Thyroid gland (tissue), 4 donors: ENCODE measurements at regions not wholly inside any gene's neighbourhood (a gene's known extent, or its start where the extent isn't known, plus 50 kb on each side); places are given as distances from the start of the nearest gene placed in this dataset.

Experiments used
- DNase-seq, 2 donors: peaks; one replicate each; pipeline ENCODE4 v3.0.0-alpha.2; 2019
- H3K27ac ChIP-seq, 3 donors: fragments of 200-600 bp; sonication (generic); 1 replicate in 2 of 3; 2 replicates in 1 of 3; pipeline ENCODE4 v1.5.1; 2016 to 2019; ENCODE audit warnings: mild to moderate bottlenecking in 1 of 3, moderate library complexity in 1 of 3
- H3K27me3 ChIP-seq: fragments of 200-600 bp; sonication (generic); one replicate; pipeline ENCODE4 v1.5.1; 2019
- H3K36me3 ChIP-seq, 2 donors: fragments of 200-600 bp; sonication (generic); one replicate each; pipeline ENCODE4 v1.5.1; 2016 to 2019
- H3K4me1 ChIP-seq, 2 donors: fragments of 200-600 bp; sonication (generic); one replicate each; pipeline ENCODE4 v1.5.1; 2017 to 2019
- H3K4me3 ChIP-seq, 3 donors: fragments of 200-600 bp; sonication (generic); replicated peaks in 1 of 3; 1 replicate in 2 of 3; 2 replicates in 1 of 3; pipeline ENCODE4 v1.5.1; 2016; ENCODE audit warnings: mild to moderate bottlenecking in 1 of 3
- H3K9me3 ChIP-seq: fragments of 200-600 bp; sonication (generic); one replicate; pipeline ENCODE4 v1.5.1; 2017
- CTCF ChIP-seq, 6 experiments: fragments of 200-600 bp in 3 of 6; fragments of 450-650 bp in 3 of 6; sonication (generic) in 3 of 6; IDR thresholded peaks; one replicate each; pipeline ENCODE4 v1.5.1; 2016 to 2019; ENCODE audit warnings: antibody characterized with exemption in 6 of 6, mild to moderate bottlenecking in 2 of 6, inconsistent platforms in 1 of 6, moderate library complexity in 1 of 6
- POLR2A ChIP-seq, 2 donors: fragments of 450-650 bp; IDR thresholded peaks; one replicate each; pipeline ENCODE4 v1.6.1; 2017; ENCODE audit warnings: antibody characterized with exemption in 2 of 2, mild to moderate bottlenecking in 2 of 2, moderate library complexity in 1 of 2
- WGBS, 2 donors: methylation state at CpG; one replicate each; pipeline ENCODE4 v1.1.5; 2017; 5-methylcytosine and 5-hydroxymethylcytosine counted together
- intact Hi-C: fragments of 100-400 bp; cut with DNase I; formaldehyde crosslinking; loops from one replicate; pipeline ENCODE4 v1.15.1; 2023

DNA sequence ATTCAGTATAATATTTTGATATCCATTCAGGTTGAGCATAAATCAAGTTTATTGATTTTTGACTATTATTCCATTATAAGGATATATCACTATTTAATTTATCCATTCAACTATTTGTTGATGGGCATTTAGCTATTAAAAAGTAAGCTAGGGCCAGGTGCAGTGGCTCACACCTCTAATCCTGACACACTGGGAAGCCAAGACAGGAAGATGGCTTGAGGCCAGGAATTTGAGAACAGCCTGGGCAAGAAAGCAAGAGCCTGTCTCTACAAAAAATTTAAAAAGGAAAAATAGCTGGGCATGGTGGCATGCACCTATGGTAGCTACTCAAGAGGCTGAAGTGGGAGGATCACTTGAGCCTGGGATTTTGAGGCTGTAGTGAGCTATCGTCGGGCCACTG is 183.5 kb downstream of the HNMT start:
- H3K27ac ChIP-seq = no peak overlapping the region
- no peaks in the 10 kb centered on the region for H3K36me3 ChIP-seq
- H3K4me1 ChIP-seq = no peaks in the 10 kb centered on the region
- no peak for DNase-seq
- no peaks in the 10 kb centered on the region for H3K27me3 ChIP-seq
- WGBS, 2 donors = 60 to 65% methylated on average over 2 of the region's 2 CpGs
- TF ChIP-seq CTCF (IDR thresholded peaks at IDR 0.05) (no peak), POLR2A (IDR thresholded peaks at IDR 0.05) (no peak)
- intact Hi-C loops = no loop called here
- no peaks in the 10 kb centered on the region for H3K9me3 ChIP-seq
- H3K4me3 ChIP-seq = no peak overlapping the region

DNA sequence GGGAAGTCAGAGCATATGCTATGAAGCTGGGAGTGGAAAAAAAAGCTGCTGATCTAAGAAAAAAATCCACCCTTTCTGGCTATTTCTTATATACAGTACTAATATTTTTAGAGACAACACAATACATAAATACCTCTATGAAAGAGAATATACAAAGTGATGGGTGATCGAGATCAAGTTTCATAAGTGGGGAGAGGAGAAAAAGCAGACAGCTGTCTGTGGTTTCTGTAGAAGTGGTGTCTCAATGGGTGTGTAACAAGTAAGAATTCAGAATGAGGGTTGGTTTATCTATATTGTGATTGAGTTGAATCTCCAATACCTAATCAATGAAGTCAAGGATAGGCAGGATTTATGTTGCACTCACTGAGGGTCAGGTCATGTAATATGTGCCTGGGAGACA is 191.0 kb downstream of the HNMT start:
- Histone ChIP-seq H3K27ac (no peak overlapping the region), H3K4me1 (no peaks in the 10 kb centered on the region), H3K27me3 (no peaks in the 10 kb centered on the region), H3K36me3 (no peaks in the 10 kb centered on the region), H3K4me3 (no peak overlapping the region), H3K9me3 (no peaks in the 10 kb centered on the region)
- intact Hi-C loops = no loop called here
- no peak for TF ChIP-seq CTCF (IDR thresholded peaks at IDR 0.05)
- WGBS, 2 donors = 93 to 96% methylated on average over 1 of the region's 1 CpG
- DNase-seq = no peak

DNA sequence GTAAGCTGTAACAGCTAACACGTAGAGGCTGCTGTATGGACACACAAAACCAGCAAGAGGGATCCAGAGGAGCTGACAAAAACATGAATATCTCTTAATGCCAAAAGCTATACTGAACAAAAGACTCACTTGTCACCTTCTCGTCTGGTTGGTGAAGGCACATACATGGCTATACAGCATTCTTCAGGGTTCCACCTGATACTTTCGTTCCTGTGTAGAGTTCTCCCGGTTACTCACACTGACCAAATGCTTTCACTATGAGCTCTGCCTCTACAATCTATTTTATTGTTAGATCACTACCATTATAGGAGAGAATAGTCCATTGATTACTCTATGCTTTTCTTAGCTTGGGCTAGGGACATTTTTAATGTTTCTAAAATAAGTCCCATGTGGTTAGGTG is 193.1 kb downstream of the HNMT start:
- no peaks in the 10 kb centered on the region for H3K4me1 ChIP-seq
- 79 to 91% methylated on average over 4 of the region's 4 CpGs for WGBS, 2 donors
- no peak overlapping the region for H3K4me3 ChIP-seq
- intact Hi-C loops = no loop called here
- DNase-seq = no peak
- no peaks in the 10 kb centered on the region for H3K9me3 ChIP-seq
- no peaks in the 10 kb centered on the region for H3K27me3 ChIP-seq
- H3K27ac ChIP-seq = no peak overlapping the region
- H3K36me3 ChIP-seq = no peaks in the 10 kb centered on the region
- no peak for TF ChIP-seq POLR2A (IDR thresholded peaks at IDR 0.05)
- no peak for TF ChIP-seq CTCF (IDR thresholded peaks at IDR 0.05)

GRCh38 chr2:138170485-138170884 is 206.2 kb downstream of the HNMT start:
- WGBS, 2 donors = 68 to 83% methylated on average over 5 of the region's 5 CpGs

GRCh38 chr2:138171244-138171643 is 207.0 kb downstream of the HNMT start:
- DNase-seq = no peak
- no peaks in the 10 kb centered on the region for H3K4me1 ChIP-seq
- no peak overlapping the region for H3K4me3 ChIP-seq
- H3K9me3 ChIP-seq = no peaks in the 10 kb centered on the region
- H3K27me3 ChIP-seq = no peaks in the 10 kb centered on the region
- TF ChIP-seq POLR2A (IDR thresholded peaks at IDR 0.05) (no peak), CTCF (IDR thresholded peaks at IDR 0.05) (no peak)
- no peak overlapping the region for H3K27ac ChIP-seq
- intact Hi-C loops = no loop called here
- no peaks in the 10 kb centered on the region for H3K36me3 ChIP-seq
- 62 to 65% methylated on average over 3 of the region's 3 CpGs for WGBS, 2 donors

More at GRCh38 chr2:138170485-138170884, 206.2 kb downstream of the HNMT start:
- Histone ChIP-seq H3K4me1 (no peaks in the 10 kb centered on the region), H3K4me3 (no peak overlapping the region), H3K36me3 (no peaks in the 10 kb centered on the region), H3K27ac (no peak overlapping the region), H3K27me3 (no peaks in the 10 kb centered on the region), H3K9me3 (no peaks in the 10 kb centered on the region)
- DNase-seq = no peak
- no peak for TF ChIP-seq CTCF (IDR thresholded peaks at IDR 0.05)
- TF ChIP-seq POLR2A (IDR thresholded peaks at IDR 0.05) = no peak
- intact Hi-C loops = no loop called here
